Gastrocnemius medialis (tissue), 4 donors: ENCODE measurements at regions not wholly inside any gene's neighbourhood (a gene's known extent, or its start where the extent isn't known, plus 50 kb on each side); places are given as distances from the start of the nearest gene placed in this dataset.
"Not testable (repeated sequence)": the region's sequence is repeated elsewhere in the genome, so short reads cannot be mapped to it uniquely, and the experiment has no call there.

ENCODE experiments used
- ATAC-seq, 2 donors: fragments of 150-250 bp; one replicate each; pipeline ENCODE4 v1.9.1; 2016
- DNase-seq, 2 donors: peaks; one replicate each; pipeline ENCODE4 v3.0.0-alpha.2; 2019
- H3K27ac ChIP-seq, 4 donors: fragments of 200-600 bp; sonication (generic); 1 replicate in 1 of 4; 2 replicates in 3 of 4; pipeline ENCODE4 v1.5.1; 2016 to 2018; ENCODE audit warnings: mild to moderate bottlenecking in 2 of 4, moderate library complexity in 1 of 4
- H3K27me3 ChIP-seq, 3 donors: fragments of 200-600 bp; sonication (generic) in 2 of 3; 1 replicate in 1 of 3; 2 replicates in 2 of 3; pipeline versions ENCODE4 v1.5.1 to v1.6.0; 2016 to 2019; ENCODE audit warnings: mild to moderate bottlenecking in 1 of 3, moderate library complexity in 1 of 3
- H3K36me3 ChIP-seq, 2 donors: fragments of 200-600 bp; sonication (generic) in 1 of 2; one replicate each; pipeline ENCODE4 v1.5.1; 2017 to 2018
- H3K4me1 ChIP-seq, 2 donors: fragments of 200-600 bp; sonication (generic) in 1 of 2; one replicate each; pipeline ENCODE4 v1.5.1; 2016 to 2017; ENCODE audit warnings: mild to moderate bottlenecking in 2 of 2
- H3K4me3 ChIP-seq, 4 donors: fragments of 200-600 bp; sonication (generic) in 3 of 4; 1 replicate in 1 of 4; 2 replicates in 3 of 4; pipeline ENCODE4 v1.5.1; 2016 to 2019; ENCODE audit warnings: mild to moderate bottlenecking in 2 of 4
- H3K9me3 ChIP-seq, 3 donors: fragments of 200-600 bp; sonication (generic) in 2 of 3; 1 replicate in 1 of 3; 2 replicates in 2 of 3; pipeline ENCODE4 v1.5.1; 2016 to 2019
- POLR2A ChIP-seq, 2 donors: fragments of 450-650 bp; IDR thresholded peaks; one replicate each; pipeline ENCODE4 v1.6.1; 2017; ENCODE audit warnings: antibody characterized with exemption in 2 of 2, mild to moderate bottlenecking in 2 of 2, moderate library complexity in 2 of 2
- in situ Hi-C, 4 donors: fragments of 200-750 bp; cut with MboI; loops; one replicate each; pipeline versions ENCODE4 v1.15.0 to v1.8.0; 2017; ENCODE audit warnings: low sequenced_read_pairs in 4 of 4
- intact Hi-C: fragments of 100-400 bp; cut with DNase I; formaldehyde crosslinking; loops from one replicate; pipeline ENCODE4 v1.15.1; 2023; ENCODE audit warnings: low total_unique reads
- TF ChIP-seq, protein P1 (sequence below), 5 experiments: fragments of 450-650 bp in 3 of 5; fragments of 200-600 bp in 2 of 5; sonication (generic) in 2 of 5; IDR thresholded peaks in 4 of 5; conservative IDR thresholded peaks in 1 of 5; 1 replicate in 4 of 5; 2 replicates in 1 of 5; pipeline ENCODE4 v1.5.1; 2016 to 2019; ENCODE audit warnings: antibody characterized with exemption in 5 of 5, mild to moderate bottlenecking in 3 of 5, moderate library complexity in 3 of 5

DNA sequence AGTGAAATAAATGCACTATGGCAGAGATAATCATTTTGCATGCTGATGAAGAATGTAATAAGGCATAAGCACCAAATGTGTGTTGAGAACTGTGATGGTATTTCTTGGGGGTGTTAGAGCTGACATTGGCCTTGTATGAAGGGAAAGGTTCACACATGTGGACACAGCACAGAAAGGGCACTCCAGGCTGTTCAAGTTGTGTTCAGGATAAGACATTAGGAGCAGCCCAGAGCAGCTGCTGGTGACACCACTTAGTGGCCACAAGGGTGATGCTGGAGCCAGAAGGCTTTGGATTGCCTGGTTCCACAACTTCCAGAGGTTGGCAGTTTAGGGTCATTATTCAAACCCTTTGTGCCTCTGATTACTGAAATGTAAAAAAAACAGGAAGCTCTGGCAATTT lies 155.4 kb downstream of the GOLGA6L6 start:
- no peak for ATAC-seq
- in situ Hi-C loops, result no loop called here
- Histone ChIP-seq H3K4me3 (no peak overlapping the region), H3K9me3 (peaks cover 0 to 7% (median 0%) of the 10 kb centered on the region in 3 donors), H3K27ac (no peak overlapping the region), H3K4me1 (no peaks in the 10 kb centered on the region), H3K27me3 (no peaks in the 10 kb centered on the region), H3K36me3 (no peaks in the 10 kb centered on the region)
- DNase-seq, result no peak
- TF ChIP-seq, protein P1, sequence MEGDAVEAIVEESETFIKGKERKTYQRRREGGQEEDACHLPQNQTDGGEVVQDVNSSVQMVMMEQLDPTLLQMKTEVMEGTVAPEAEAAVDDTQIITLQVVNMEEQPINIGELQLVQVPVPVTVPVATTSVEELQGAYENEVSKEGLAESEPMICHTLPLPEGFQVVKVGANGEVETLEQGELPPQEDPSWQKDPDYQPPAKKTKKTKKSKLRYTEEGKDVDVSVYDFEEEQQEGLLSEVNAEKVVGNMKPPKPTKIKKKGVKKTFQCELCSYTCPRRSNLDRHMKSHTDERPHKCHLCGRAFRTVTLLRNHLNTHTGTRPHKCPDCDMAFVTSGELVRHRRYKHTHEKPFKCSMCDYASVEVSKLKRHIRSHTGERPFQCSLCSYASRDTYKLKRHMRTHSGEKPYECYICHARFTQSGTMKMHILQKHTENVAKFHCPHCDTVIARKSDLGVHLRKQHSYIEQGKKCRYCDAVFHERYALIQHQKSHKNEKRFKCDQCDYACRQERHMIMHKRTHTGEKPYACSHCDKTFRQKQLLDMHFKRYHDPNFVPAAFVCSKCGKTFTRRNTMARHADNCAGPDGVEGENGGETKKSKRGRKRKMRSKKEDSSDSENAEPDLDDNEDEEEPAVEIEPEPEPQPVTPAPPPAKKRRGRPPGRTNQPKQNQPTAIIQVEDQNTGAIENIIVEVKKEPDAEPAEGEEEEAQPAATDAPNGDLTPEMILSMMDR (IDR thresholded peaks at IDR 0.05 in 4 of 5, conservative IDR thresholded peaks at IDR 0.05 in 1 of 5), result no peak
- TF ChIP-seq POLR2A (IDR thresholded peaks at IDR 0.05), result no peak
- intact Hi-C loops, result no loop called here

DNA sequence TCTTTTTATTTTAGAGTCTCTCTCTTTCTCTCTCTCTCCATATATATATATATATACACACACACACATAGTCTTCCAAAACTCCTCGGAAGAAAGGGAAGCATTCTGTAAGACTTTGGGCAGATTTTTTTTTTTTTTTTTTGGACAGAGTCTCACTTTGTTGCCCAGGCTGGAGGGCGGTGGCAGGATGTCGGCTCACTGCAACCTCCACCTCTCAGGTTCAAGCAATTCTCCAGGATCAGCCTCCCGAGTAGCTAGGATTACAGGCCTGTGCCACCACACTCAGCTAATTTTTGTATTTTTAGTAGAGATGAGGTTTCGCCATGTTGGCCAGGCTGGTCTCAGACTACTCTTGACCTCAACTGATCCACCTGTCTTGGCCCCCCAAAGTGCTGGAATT lies 161.4 kb downstream of the GOLGA6L6 start:
- DNase-seq, H3K4me1 ChIP-seq, ATAC-seq, intact Hi-C loops, H3K4me3 ChIP-seq, H3K27ac ChIP-seq, in situ Hi-C loops, H3K36me3 ChIP-seq, H3K9me3 ChIP-seq, H3K27me3 ChIP-seq: not testable (repeated sequence)

DNA sequence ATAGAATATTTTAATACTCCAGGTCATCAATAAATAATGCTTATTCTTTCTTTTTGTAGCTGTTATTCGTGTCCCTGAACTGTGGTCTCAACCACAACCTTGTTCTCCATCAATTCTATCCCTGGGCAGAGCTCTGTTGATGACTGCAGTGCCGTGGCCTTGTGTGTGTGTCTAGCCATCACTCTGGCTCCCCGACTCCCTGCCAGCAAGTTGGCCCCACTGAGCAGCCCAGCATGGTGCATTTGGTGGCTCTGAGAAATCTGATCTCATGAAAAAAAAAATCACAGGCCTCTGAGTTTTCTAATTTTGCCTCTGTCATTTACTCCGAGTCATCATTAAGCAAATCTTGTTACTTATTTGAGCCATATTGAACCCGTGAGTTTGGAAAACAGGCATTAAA lies 164.7 kb downstream of the GOLGA6L6 start:
- H3K9me3 ChIP-seq, result no peaks in the 10 kb centered on the region
- DNase-seq (no peak), ATAC-seq (no peak)
- H3K4me3 ChIP-seq, result no peak overlapping the region
- in situ Hi-C loops (no loop called here), intact Hi-C loops (no loop called here)
- no peaks in the 10 kb centered on the region for H3K4me1 ChIP-seq
- no peak overlapping the region for H3K27ac ChIP-seq
- TF ChIP-seq, protein P1 (IDR thresholded peaks at IDR 0.05 in 4 of 5, conservative IDR thresholded peaks at IDR 0.05 in 1 of 5), result no peak
- no peak for TF ChIP-seq POLR2A (IDR thresholded peaks at IDR 0.05)
- no peaks in the 10 kb centered on the region for H3K36me3 ChIP-seq
- no peaks in the 10 kb centered on the region for H3K27me3 ChIP-seq

DNA sequence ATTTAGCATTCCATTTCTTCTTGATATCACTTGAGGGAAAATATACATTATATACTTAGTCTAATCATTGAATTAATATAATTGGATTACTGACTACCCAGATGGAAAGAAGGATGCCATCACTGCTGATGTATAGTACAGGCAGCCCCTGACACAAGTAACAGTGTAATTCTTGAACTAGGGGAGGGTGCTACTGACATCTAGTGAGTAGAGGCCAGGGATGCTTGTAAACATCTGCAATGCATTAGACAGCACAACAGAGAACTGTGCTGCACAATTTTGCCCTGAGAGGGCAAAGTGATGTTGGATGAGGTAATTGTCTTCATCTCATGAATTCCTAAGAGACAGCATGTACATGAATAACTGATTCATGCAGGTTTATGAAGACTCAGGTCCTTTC lies 169.2 kb downstream of the GOLGA6L6 start:
- intact Hi-C loops, H3K36me3 ChIP-seq, H3K27me3 ChIP-seq, H3K9me3 ChIP-seq, H3K4me3 ChIP-seq, H3K27ac ChIP-seq, DNase-seq, H3K4me1 ChIP-seq, in situ Hi-C loops, ATAC-seq: not testable (repeated sequence)

DNA sequence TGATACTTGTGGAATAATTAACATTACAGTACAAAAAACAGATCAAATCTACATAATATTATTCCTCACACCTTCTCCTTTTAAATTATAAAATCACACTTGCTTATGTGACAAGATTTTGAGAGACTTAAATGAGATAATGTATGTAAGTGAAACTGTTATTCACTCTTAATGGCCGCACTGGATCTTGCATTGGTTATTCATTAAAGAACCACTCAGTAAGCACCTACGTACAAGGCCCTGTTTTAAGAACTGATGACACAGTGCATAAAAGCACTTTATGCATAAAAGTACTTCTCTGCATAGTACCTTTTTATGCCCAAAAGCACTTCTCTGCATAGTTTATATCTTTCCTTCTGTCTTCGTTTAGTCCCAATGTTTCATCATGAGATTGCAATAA lies 172.1 kb downstream of the GOLGA6L6 start:
- Histone ChIP-seq H3K4me1 (no peaks in the 10 kb centered on the region), H3K27ac (no peak overlapping the region), H3K4me3 (no peak overlapping the region), H3K36me3 (no peaks in the 10 kb centered on the region), H3K27me3 (no peaks in the 10 kb centered on the region), H3K9me3 (no peaks in the 10 kb centered on the region)
- TF ChIP-seq POLR2A (IDR thresholded peaks at IDR 0.05), result no peak
- TF ChIP-seq, protein P1 (IDR thresholded peaks at IDR 0.05 in 4 of 5, conservative IDR thresholded peaks at IDR 0.05 in 1 of 5), result no peak
- ATAC-seq, result no peak
- no peak for DNase-seq
- in situ Hi-C loops, result no loop called here
- intact Hi-C loops, result no loop called here

DNA sequence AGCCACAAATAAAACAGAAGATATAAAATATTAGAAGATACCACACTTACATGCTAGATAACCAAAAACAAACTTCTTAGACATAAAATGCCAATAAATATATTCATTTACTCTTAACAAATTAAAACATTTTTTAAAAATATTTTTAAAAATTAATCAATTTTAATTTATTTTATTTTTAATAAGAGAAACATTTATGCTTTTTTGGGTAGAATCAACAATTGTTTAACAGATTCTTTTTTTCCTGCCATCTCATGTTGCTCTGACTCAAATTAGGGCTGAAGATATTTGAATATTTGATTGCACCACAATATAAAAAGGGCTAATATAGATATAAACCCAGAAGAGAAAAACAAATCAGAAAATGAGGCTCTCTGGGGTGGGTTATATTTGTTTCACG lies 172.6 kb downstream of the GOLGA6L6 start:
- no peaks in the 10 kb centered on the region for H3K36me3 ChIP-seq
- no peaks in the 10 kb centered on the region for H3K4me1 ChIP-seq
- TF ChIP-seq, protein P1 (IDR thresholded peaks at IDR 0.05 in 4 of 5, conservative IDR thresholded peaks at IDR 0.05 in 1 of 5), result no peak
- no peak for TF ChIP-seq POLR2A (IDR thresholded peaks at IDR 0.05)
- intact Hi-C loops, result no loop called here
- no peaks in the 10 kb centered on the region for H3K27me3 ChIP-seq
- no peak for ATAC-seq
- in situ Hi-C loops, result no loop called here
- no peak for DNase-seq
- no peak overlapping the region for H3K27ac ChIP-seq
- H3K4me3 ChIP-seq, result no peak overlapping the region
- no peaks in the 10 kb centered on the region for H3K9me3 ChIP-seq
